SK-N-SH (cell line): ENCODE measurements at regions not wholly inside any gene's neighbourhood (a gene's known extent, or its start where the extent isn't known, plus 50 kb on each side); places are given as distances from the start of the nearest gene placed in this dataset.

Source experiments
- CTCF ChIA-PET: fragments of 300-600, 350-600 bp; formaldehyde crosslinking; extraction: SDS; loops from one replicate; lab custom pipeline; 2021; lab: Yijun Ruan, JAX
- POLR2A ChIA-PET: fragments of 350-600 bp; sonication (Branson Sonifier 250); formaldehyde crosslinking; extraction: SDS; loops from one replicate; lab custom pipeline; 2020; ENCODE audit warnings: antibody characterized with exemption, inconsistent platforms; lab: Yijun Ruan, JAX
- DNase-seq: peaks from one replicate; pipeline ENCODE4 v3.0.0; 2012
- H2AFZ ChIP-seq: fragments of 200-600 bp; sonication (generic); 2 replicates; pipeline ENCODE4 v1.8.1; 2016; ENCODE audit warnings: antibody characterized with exemption, mild to moderate bottlenecking, low read depth
- H3F3A ChIP-seq: fragments of 200-600 bp; sonication (generic); replicated peaks from 2 replicates; pipeline ENCODE3; 2016; ENCODE audit warnings: antibody characterized with exemption, mild to moderate bottlenecking; ENCODE audit not compliant: insufficient read depth
- H3K27ac ChIP-seq, 2 experiments: fragments of 200-500 bp in 1 of 2; fragments of 200-600 bp in 1 of 2; sonication (Bioruptor generic) in 1 of 2; sonication (generic), shearing (Covaris generic) in 1 of 2; 2 replicates each; pipeline versions ENCODE4 v1.5.1 to v1.6.1; 2014 to 2016; ENCODE audit warnings: low read depth in 2 of 2, inconsistent platforms in 1 of 2, low read length in 1 of 2, mild to moderate bottlenecking in 1 of 2, mixed read lengths in 1 of 2
- H3K27me3 ChIP-seq: fragments of 200-600 bp; sonication (generic), shearing (Covaris generic); 2 replicates; pipeline ENCODE4 v1.6.1; 2016; ENCODE audit warnings: mixed run types; ENCODE audit not compliant: insufficient read depth
- H3K36me3 ChIP-seq, 2 experiments: fragments of 200-500 bp in 1 of 2; fragments of 200-600 bp in 1 of 2; sonication (Bioruptor generic) in 1 of 2; sonication (generic) in 1 of 2; replicated peaks in 1 of 2; 2 replicates each; pipeline versions ENCODE3 to v1.5.1; 2014 to 2016; ENCODE audit warnings: low read length in 1 of 2, mild to moderate bottlenecking in 1 of 2; ENCODE audit not compliant: insufficient read depth in 2 of 2, control insufficient read depth in 1 of 2
- H3K4me1 ChIP-seq, 2 experiments: fragments of 200-500 bp in 1 of 2; fragments of 200-600 bp in 1 of 2; sonication (Bioruptor generic) in 1 of 2; sonication (generic), shearing (Covaris generic) in 1 of 2; 2 replicates each; pipeline versions ENCODE4 v1.5.1 to v1.6.1; 2014 to 2016; ENCODE audit warnings: low read depth in 1 of 2, low read length in 1 of 2, mixed run types in 1 of 2; ENCODE audit not compliant: insufficient read depth in 2 of 2, control insufficient read depth in 1 of 2
- H3K4me2 ChIP-seq: fragments of 200-600 bp; sonication (generic), shearing (Covaris generic); 2 replicates; pipeline ENCODE4 v1.6.1; 2017; ENCODE audit warnings: mixed run types
- H3K4me3 ChIP-seq, 2 experiments: fragments of 200-500 bp in 1 of 2; fragments of 200-600 bp in 1 of 2; sonication (Bioruptor generic) in 1 of 2; sonication (generic), shearing (Covaris generic) in 1 of 2; 2 replicates each; pipeline versions ENCODE4 v1.5.1 to v1.8.1; 2014 to 2016; ENCODE audit warnings: low read depth in 2 of 2, inconsistent platforms in 1 of 2, low read length in 1 of 2, mild to moderate bottlenecking in 1 of 2, mixed read lengths in 1 of 2, moderate library complexity in 1 of 2
- H3K79me2 ChIP-seq: fragments of 200-600 bp; sonication (generic); 2 replicates; pipeline ENCODE4 v1.8.1; 2017; ENCODE audit warnings: mild to moderate bottlenecking; ENCODE audit not compliant: insufficient read depth
- H3K9ac ChIP-seq: fragments of 200-600 bp; sonication (generic); 2 replicates; pipeline ENCODE4 v1.6.1; 2017; ENCODE audit warnings: mixed run types
- H3K9me2 ChIP-seq: fragments of 200-600 bp; sonication (generic); 2 replicates; pipeline ENCODE4 v1.6.1; 2017; ENCODE audit warnings: mixed run types
- H3K9me3 ChIP-seq: fragments of 200-600 bp; sonication (generic); 2 replicates; pipeline ENCODE4 v1.6.1; 2017; ENCODE audit warnings: mixed run types, mild to moderate bottlenecking, moderate library complexity
- H4K20me1 ChIP-seq: fragments of 200-600 bp; sonication (generic); 2 replicates; pipeline ENCODE4 v1.6.1; 2017; ENCODE audit warnings: mild to moderate bottlenecking, mixed run types; ENCODE audit not compliant: insufficient read depth
- CHD2 ChIP-seq: fragments of 150-350 bp; IDR thresholded peaks from 2 replicates; pipeline ENCODE4 v1.6.1; 2018; ENCODE audit warnings: low read length; ENCODE audit not compliant: partially characterized antibody
- FOSL2 ChIP-seq: IDR thresholded peaks from 2 replicates; pipeline ENCODE4 v1.4.0; 2012; ENCODE audit warnings: low read depth, mild to moderate bottlenecking, moderate library complexity, borderline replicate concordance
- FOXJ3 ChIP-seq: sonication (generic); formaldehyde crosslinking; IDR thresholded peaks from 2 replicates; pipeline ENCODE4 v1.5.1; 2020; ENCODE audit warnings: mild to moderate bottlenecking, missing genetic modification reagents
- FOXM1 ChIP-seq: IDR thresholded peaks from 2 replicates; pipeline ENCODE4 v1.4.0; 2012; ENCODE audit warnings: low read depth, mild to moderate bottlenecking
- IRF3 ChIP-seq: fragments of 150-350 bp; IDR thresholded peaks from 2 replicates; pipeline ENCODE4 v1.6.1; 2016; ENCODE audit warnings: mild to moderate bottlenecking, low read depth, low read length
- PBX3 ChIP-seq: IDR thresholded peaks from 2 replicates; pipeline ENCODE4; 2012
- RAD21 ChIP-seq: IDR thresholded peaks from 2 replicates; pipeline ENCODE4 v1.6.1; 2012; ENCODE audit warnings: mild to moderate bottlenecking, low read length
- RXRA ChIP-seq: IDR thresholded peaks from 2 replicates; pipeline ENCODE4 v1.4.0; 2012; ENCODE audit warnings: low read depth, mild to moderate bottlenecking, borderline replicate concordance
- SIN3A ChIP-seq: IDR thresholded peaks from 2 replicates; pipeline ENCODE4 v1.6.1; 2012; ENCODE audit warnings: low read depth, mild to moderate bottlenecking, low read length, moderate library complexity, borderline replicate concordance
- SMC3 ChIP-seq: IDR thresholded peaks from 2 replicates; pipeline ENCODE4 v1.6.1; 2012; ENCODE audit warnings: low read depth, low read length, improper control_type of control experiment
- TCF12 ChIP-seq: IDR thresholded peaks from 2 replicates; pipeline ENCODE4 v1.4.0; 2012
- TEAD4 ChIP-seq: IDR thresholded peaks from 2 replicates; pipeline ENCODE4 v1.4.0; 2012; ENCODE audit warnings: mild to moderate bottlenecking, borderline replicate concordance; ENCODE audit not compliant: insufficient read depth
- YY1 ChIP-seq: IDR thresholded peaks from 2 replicates; pipeline ENCODE4 v1.4.0; 2012; ENCODE audit warnings: low read depth, mild to moderate bottlenecking
- WGBS: methylation state at CpG from one replicate; pipeline ENCODE4 v1.1.6; 2017; ENCODE audit warnings: low lambda C conversion rate; 5-methylcytosine and 5-hydroxymethylcytosine counted together

GRCh38 chr11:103550811-103551210 lies 441.6 kb downstream of the DYNC2H1 start:
- Histone ChIP-seq H4K20me1 (no peaks in the 10 kb centered on the region), H3K27me3 (no peaks in the 10 kb centered on the region), H3K79me2 (no peaks in the 10 kb centered on the region), H3K36me3 (no peaks in the 10 kb centered on the region), H3K9me2 (no peaks in the 10 kb centered on the region), H3K27ac (peak overlapping the region; percentile 30 to 62; a peak in 3 of 4 replicates), H2AFZ (peak overlapping the region; percentile 42; the same call in 1 of the 2 replicates), H3K4me2 (peak overlapping the region; percentile 10; the same call in 1 of the 2 replicates), H3K9ac (no peak overlapping the region), H3F3A (no peaks in the 10 kb centered on the region), H3K4me1 (peaks cover 6 to 9% of the 10 kb centered on the region in 2 experiments; a peak in 3 of 4 replicates), H3K4me3 (no peak overlapping the region), H3K9me3 (no peaks in the 10 kb centered on the region)
- WGBS, result 30% methylated on average over 1 of the region's 1 CpG
- ChIA-PET CTCF (interaction anchor here (5.1 kb wide), 1 partner anchor 13 kb away, joined by 25 read pairs; no protein-coding TSS in a partner anchor), POLR2A (no interaction called here)
- DNase-seq, result no peak
- TF ChIP-seq YY1 (no peak), RAD21 (no peak), TCF12 (peak; percentile 9; the same call in 1 of the 2 replicates)
- TF ChIP-seq, all 33 proteins: peak for 1

- CTCF ChIA-PET, result interaction anchor here (0.5 to 5.1 kb wide), 2 partner anchors 14 to 135 kb away, joined by 3 to 25 read pairs; no protein-coding TSS in a partner anchor
- Histone ChIP-seq H3K36me3 (no peaks in the 10 kb centered on the region), H3K9ac (no peak overlapping the region), H3F3A (no peaks in the 10 kb centered on the region), H3K4me2 (no peak overlapping the region), H3K9me3 (no peaks in the 10 kb centered on the region), H3K4me1 (peaks cover 6 to 7% of the 10 kb centered on the region in 2 experiments; a peak in 3 of 4 replicates), H3K9me2 (no peaks in the 10 kb centered on the region), H3K27ac (no peak overlapping the region), H4K20me1 (no peaks in the 10 kb centered on the region), H2AFZ (no peak overlapping the region), H3K27me3 (no peaks in the 10 kb centered on the region), H3K79me2 (no peaks in the 10 kb centered on the region), H3K4me3 (no peak overlapping the region)
- POLR2A ChIA-PET, result no interaction called here
- no peak for TF ChIP-seq IRF3
- no peak for TF ChIP-seq FOXJ3 (CRISPR knock-in tag)
- WGBS, result 88% methylated on average over 5 of the region's 5 CpGs
- no peak for DNase-seq
Measured at GRCh38 chr11:103552086-103552485, 442.9 kb downstream of the DYNC2H1 start.

GRCh38 chr11:103556171-103556570 lies 446.9 kb downstream of the DYNC2H1 start:
- no peak overlapping the region for H3K4me2 ChIP-seq
- no peak for DNase-seq
- no peaks in the 10 kb centered on the region for H3K79me2 ChIP-seq
- no peak overlapping the region for H3K9ac ChIP-seq
- TF ChIP-seq SMC3, result no peak
- no peak for TF ChIP-seq FOSL2
- TF ChIP-seq PBX3, result no peak
- TF ChIP-seq CHD2, result no peak
- no peak for TF ChIP-seq SIN3A
- TF ChIP-seq TEAD4, result no peak
- no peak for TF ChIP-seq FOXM1
- TF ChIP-seq RXRA, result no peak
- TF ChIP-seq YY1, result no peak
- no peak overlapping the region for H3K4me3 ChIP-seq
- 74% methylated on average over 3 of the region's 3 CpGs for WGBS
- no peaks in the 10 kb centered on the region for H3K36me3 ChIP-seq
- H3K9me3 ChIP-seq, result no peaks in the 10 kb centered on the region
- H3K27ac ChIP-seq, result no peak overlapping the region
- no peak overlapping the region for H2AFZ ChIP-seq
- no peaks in the 10 kb centered on the region for H3K27me3 ChIP-seq
- ChIA-PET POLR2A (no interaction called here), CTCF (interaction anchor here (1.0 to 1.5 kb wide), 2 partner anchors 16 to 45 kb away, joined by 3 read pairs; no protein-coding TSS in a partner anchor)
- H3K9me2 ChIP-seq, result no peaks in the 10 kb centered on the region
- no peaks in the 10 kb centered on the region for H3F3A ChIP-seq
- H3K4me1 ChIP-seq, result peaks cover under 1 to 2% of the 10 kb centered on the region in 2 experiments; a peak in 2 of 4 replicates
- H4K20me1 ChIP-seq, result no peaks in the 10 kb centered on the region
